Liver (tissue), 8 donors: ENCODE measurements at regions not wholly inside any gene's neighbourhood (a gene's known extent, or its start where the extent isn't known, plus 50 kb on each side); places are given as distances from the start of the nearest gene placed in this dataset.

Source experiments
- DNase-seq: peaks from one replicate; pipeline ENCODE4 v3.0.0-alpha.2; 2017; ENCODE audit warnings: low spot score
- H3K27ac ChIP-seq, 2 donors: one replicate each; pipeline ENCODE4 v1.7.0; 2013; ENCODE audit warnings: inconsistent platforms in 2 of 2, low read length in 2 of 2, control low read depth in 1 of 2, low read depth in 1 of 2, mild to moderate bottlenecking in 1 of 2
- H3K27me3 ChIP-seq, 4 donors: one replicate each; pipeline versions ENCODE4 v1.6.1 to v1.7.0; 2013; ENCODE audit warnings: low read length in 3 of 4, inconsistent platforms in 1 of 4, mild to moderate bottlenecking in 1 of 4, moderate library complexity in 1 of 4; ENCODE audit not compliant: control insufficient read depth in 4 of 4, insufficient read depth in 4 of 4
- H3K36me3 ChIP-seq, 4 donors: one replicate each; pipeline versions ENCODE4 v1.6.1 to v1.7.0; 2013; ENCODE audit warnings: low read length in 3 of 4, mild to moderate bottlenecking in 3 of 4, low read depth in 1 of 4, moderate library complexity in 1 of 4; ENCODE audit not compliant: control insufficient read depth in 4 of 4, insufficient read depth in 3 of 4
- H3K4me1 ChIP-seq, 4 donors: one replicate each; pipeline versions ENCODE4 v1.6.1 to v1.7.0; 2013; ENCODE audit warnings: low read length in 3 of 4, mild to moderate bottlenecking in 3 of 4, moderate library complexity in 1 of 4; ENCODE audit not compliant: control insufficient read depth in 4 of 4, insufficient read depth in 4 of 4
- H3K4me3 ChIP-seq, 3 donors: one replicate each; pipeline versions ENCODE4 v1.6.1 to v1.7.0; 2013; ENCODE audit warnings: low read length in 3 of 3, control low read depth in 1 of 3, low read depth in 1 of 3, mild to moderate bottlenecking in 1 of 3
- H3K9ac ChIP-seq, 2 donors: one replicate each; pipeline ENCODE4 v1.7.0; 2013; ENCODE audit warnings: low read length in 2 of 2, mild to moderate bottlenecking in 2 of 2, moderate library complexity in 2 of 2, control low read depth in 1 of 2, low read depth in 1 of 2
- H3K9me3 ChIP-seq, 4 donors: one replicate each; pipeline versions ENCODE4 v1.6.1 to v1.7.0; 2013; ENCODE audit warnings: low read length in 3 of 4; ENCODE audit not compliant: control insufficient read depth in 4 of 4
- EGR1 ChIP-seq, 2 donors: IDR thresholded peaks; 2 replicates each; pipeline ENCODE4 v1.6.1; 2016 to 2018; ENCODE audit warnings: antibody characterized with exemption in 2 of 2, low read depth in 2 of 2
- FOXA1 ChIP-seq: IDR thresholded peaks from 2 replicates; pipeline ENCODE4 v1.6.1; 2016; ENCODE audit warnings: antibody characterized with exemption
- FOXA2 ChIP-seq: IDR thresholded peaks from 2 replicates; pipeline ENCODE4 v1.6.1; 2016; ENCODE audit warnings: antibody characterized with exemption
- HNF4A ChIP-seq, 2 donors: conservative IDR thresholded peaks; 2 replicates each; pipeline ENCODE4 v1.6.1; 2016; ENCODE audit warnings: antibody characterized with exemption in 2 of 2, mild to moderate bottlenecking in 2 of 2
- HNF4G ChIP-seq: IDR thresholded peaks from 2 replicates; pipeline ENCODE4 v1.6.1; 2016; ENCODE audit warnings: antibody characterized with exemption
- JUND ChIP-seq, 2 donors: IDR thresholded peaks; 2 replicates each; pipeline ENCODE4 v1.6.1; 2016; ENCODE audit warnings: antibody characterized with exemption in 2 of 2
- NR2F2 ChIP-seq: IDR thresholded peaks from 2 replicates; pipeline ENCODE4 v1.6.1; 2016; ENCODE audit warnings: antibody characterized with exemption
- RAD21 ChIP-seq, 2 donors: IDR thresholded peaks; 2 replicates each; pipeline ENCODE4 v1.6.1; 2016; ENCODE audit warnings: antibody characterized with exemption in 2 of 2, mild to moderate bottlenecking in 2 of 2
- RXRA ChIP-seq, 2 donors: IDR thresholded peaks; 2 replicates each; pipeline ENCODE4 v1.6.1; 2017 to 2018; ENCODE audit warnings: antibody characterized with exemption in 2 of 2, mild to moderate bottlenecking in 1 of 2
- SP1 ChIP-seq: IDR thresholded peaks from 2 replicates; pipeline ENCODE4 v1.6.1; 2018; ENCODE audit warnings: antibody characterized with exemption, mild to moderate bottlenecking
- TAF1 ChIP-seq: conservative IDR thresholded peaks from 2 replicates; pipeline ENCODE4 v1.6.1; 2016; ENCODE audit warnings: antibody characterized with exemption, mild to moderate bottlenecking
- whole genome bisulfite sequencing: extraction: QIAGEN DNeasy Blood & Tissue Kit; methylation state at CpG from one replicate; pipeline ENCODE4 v1.1.7; 2013; 5-methylcytosine and 5-hydroxymethylcytosine counted together
- TF ChIP-seq, protein P1 (sequence below): IDR thresholded peaks from 2 replicates; pipeline ENCODE4 v1.6.1; 2016; ENCODE audit warnings: antibody characterized with exemption
- TF ChIP-seq, protein P2 (sequence below): IDR thresholded peaks from 2 replicates; pipeline ENCODE4 v1.6.1; 2016; ENCODE audit warnings: antibody characterized with exemption
- TF ChIP-seq, protein P3 (sequence below): IDR thresholded peaks from 2 replicates; pipeline ENCODE4 v1.6.1; 2016; ENCODE audit warnings: antibody characterized with exemption, mild to moderate bottlenecking
- TF ChIP-seq, protein P4 (sequence below): fragments of 150-350 bp; IDR thresholded peaks from 2 replicates; pipeline ENCODE4 v1.5.1; 2017; ENCODE audit warnings: improper control_type of control experiment, low read depth, low read length; ENCODE audit not compliant: missing input control
- TF ChIP-seq, protein P5 (sequence below): IDR thresholded peaks from 2 replicates; pipeline ENCODE4 v1.6.1; 2016; ENCODE audit warnings: antibody characterized with exemption
- donor health status: healthy.
- donor health status: healthy.
- donor health status: healthy.
- donor health status: healthy.
- donor health status: healthy.

DNA sequence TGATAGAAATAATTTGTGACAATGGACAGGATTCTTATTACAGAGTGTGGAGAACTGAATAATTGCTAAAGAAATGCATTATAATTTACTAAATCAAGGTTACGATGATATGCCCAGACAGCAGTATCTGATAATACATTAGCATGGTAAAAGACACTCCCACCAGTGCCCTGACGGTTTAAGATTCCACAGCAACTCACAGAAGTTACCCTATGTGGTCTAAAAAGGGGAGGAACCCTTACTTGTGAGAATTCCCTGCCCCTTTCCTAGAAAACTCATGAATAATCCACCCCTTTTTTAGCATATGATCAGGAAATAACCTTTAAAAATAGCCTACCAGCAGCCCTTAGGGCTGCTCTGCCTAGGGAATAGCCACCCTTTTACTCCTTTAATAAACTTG lies 244.7 kb upstream of the SLC24A2 start:
- H3K4me3 ChIP-seq: no peak overlapping the region
- peaks cover 0 to 3% (median 0%) of the 10 kb centered on the region in 4 donors for H3K27me3 ChIP-seq
- no peak for DNase-seq
- TF ChIP-seq, protein P1, sequence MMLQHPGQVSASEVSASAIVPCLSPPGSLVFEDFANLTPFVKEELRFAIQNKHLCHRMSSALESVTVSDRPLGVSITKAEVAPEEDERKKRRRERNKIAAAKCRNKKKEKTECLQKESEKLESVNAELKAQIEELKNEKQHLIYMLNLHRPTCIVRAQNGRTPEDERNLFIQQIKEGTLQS: no peak
- TF ChIP-seq JUND (IDR thresholded peaks at IDR 0.05) (no peak), FOXA1 (no peak), FOXA2 (no peak), RAD21 (IDR thresholded peaks at IDR 0.05) (no peak)
- no peaks in the 10 kb centered on the region for H3K36me3 ChIP-seq
- H3K9ac ChIP-seq: no peak overlapping the region
- H3K4me1 ChIP-seq: no peaks in the 10 kb centered on the region
- H3K27ac ChIP-seq: no peak overlapping the region
- 73% methylated on average over 2 of the region's 2 CpGs for WGBS
- no peaks in the 10 kb centered on the region for H3K9me3 ChIP-seq

DNA sequence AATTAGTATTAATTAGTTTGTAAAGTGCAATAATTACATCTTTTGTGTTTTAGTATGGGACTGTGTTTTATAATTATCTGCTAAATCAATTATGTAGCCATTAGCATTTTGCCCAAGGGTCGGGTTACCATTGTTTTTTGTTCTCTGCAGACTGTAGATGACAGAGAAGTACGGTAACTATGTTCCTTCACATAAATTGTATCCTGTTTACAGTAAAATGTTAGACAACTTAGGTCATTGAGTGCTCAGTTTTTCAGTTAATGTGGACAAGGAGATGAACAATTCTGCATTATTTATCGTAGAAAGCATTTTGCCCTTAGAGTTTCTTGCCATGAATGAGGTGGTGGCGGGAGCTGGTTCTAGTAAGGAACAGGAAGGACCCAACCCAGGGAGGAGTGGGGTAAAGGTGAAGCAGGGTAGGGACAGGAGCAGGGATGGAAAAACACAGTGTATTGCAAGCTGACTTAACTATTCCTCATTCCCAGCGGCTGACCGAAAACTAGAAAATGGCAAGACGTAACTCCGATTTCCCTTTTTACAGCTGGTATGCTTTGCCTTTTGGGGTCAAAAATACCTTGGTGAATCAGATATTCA lies 243.7 kb upstream of the SLC24A2 start:
- Histone ChIP-seq H3K9ac (no peak overlapping the region), H3K36me3 (no peaks in the 10 kb centered on the region), H3K9me3 (no peaks in the 10 kb centered on the region), H3K4me1 (no peaks in the 10 kb centered on the region), H3K27ac (no peak overlapping the region), H3K27me3 (peaks cover 0 to 3% (median 0%) of the 10 kb centered on the region in 4 donors), H3K4me3 (no peak overlapping the region)
- 81% methylated on average over 8 of the region's 8 CpGs for WGBS
- no peak for DNase-seq
- TF ChIP-seq HNF4G (no peak), EGR1 (IDR thresholded peaks at IDR 0.05; ENCODE audit: low read depth in 2 of 2) (no peak), FOXA2 (no peak), RXRA (IDR thresholded peaks at IDR 0.05) (no peak), HNF4A (conservative IDR thresholded peaks at IDR 0.05) (no peak), JUND (IDR thresholded peaks at IDR 0.05) (no peak), NR2F2 (no peak), FOXA1 (no peak), TAF1 (no peak), RAD21 (IDR thresholded peaks at IDR 0.05) (no peak), SP1 (no peak)
- TF ChIP-seq, protein P2, sequence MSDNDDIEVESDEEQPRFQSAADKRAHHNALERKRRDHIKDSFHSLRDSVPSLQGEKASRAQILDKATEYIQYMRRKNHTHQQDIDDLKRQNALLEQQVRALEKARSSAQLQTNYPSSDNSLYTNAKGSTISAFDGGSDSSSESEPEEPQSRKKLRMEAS: no peak
- TF ChIP-seq, protein P3, sequence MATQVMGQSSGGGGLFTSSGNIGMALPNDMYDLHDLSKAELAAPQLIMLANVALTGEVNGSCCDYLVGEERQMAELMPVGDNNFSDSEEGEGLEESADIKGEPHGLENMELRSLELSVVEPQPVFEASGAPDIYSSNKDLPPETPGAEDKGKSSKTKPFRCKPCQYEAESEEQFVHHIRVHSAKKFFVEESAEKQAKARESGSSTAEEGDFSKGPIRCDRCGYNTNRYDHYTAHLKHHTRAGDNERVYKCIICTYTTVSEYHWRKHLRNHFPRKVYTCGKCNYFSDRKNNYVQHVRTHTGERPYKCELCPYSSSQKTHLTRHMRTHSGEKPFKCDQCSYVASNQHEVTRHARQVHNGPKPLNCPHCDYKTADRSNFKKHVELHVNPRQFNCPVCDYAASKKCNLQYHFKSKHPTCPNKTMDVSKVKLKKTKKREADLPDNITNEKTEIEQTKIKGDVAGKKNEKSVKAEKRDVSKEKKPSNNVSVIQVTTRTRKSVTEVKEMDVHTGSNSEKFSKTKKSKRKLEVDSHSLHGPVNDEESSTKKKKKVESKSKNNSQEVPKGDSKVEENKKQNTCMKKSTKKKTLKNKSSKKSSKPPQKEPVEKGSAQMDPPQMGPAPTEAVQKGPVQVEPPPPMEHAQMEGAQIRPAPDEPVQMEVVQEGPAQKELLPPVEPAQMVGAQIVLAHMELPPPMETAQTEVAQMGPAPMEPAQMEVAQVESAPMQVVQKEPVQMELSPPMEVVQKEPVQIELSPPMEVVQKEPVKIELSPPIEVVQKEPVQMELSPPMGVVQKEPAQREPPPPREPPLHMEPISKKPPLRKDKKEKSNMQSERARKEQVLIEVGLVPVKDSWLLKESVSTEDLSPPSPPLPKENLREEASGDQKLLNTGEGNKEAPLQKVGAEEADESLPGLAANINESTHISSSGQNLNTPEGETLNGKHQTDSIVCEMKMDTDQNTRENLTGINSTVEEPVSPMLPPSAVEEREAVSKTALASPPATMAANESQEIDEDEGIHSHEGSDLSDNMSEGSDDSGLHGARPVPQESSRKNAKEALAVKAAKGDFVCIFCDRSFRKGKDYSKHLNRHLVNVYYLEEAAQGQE: no peak
- TF ChIP-seq, protein P4, sequence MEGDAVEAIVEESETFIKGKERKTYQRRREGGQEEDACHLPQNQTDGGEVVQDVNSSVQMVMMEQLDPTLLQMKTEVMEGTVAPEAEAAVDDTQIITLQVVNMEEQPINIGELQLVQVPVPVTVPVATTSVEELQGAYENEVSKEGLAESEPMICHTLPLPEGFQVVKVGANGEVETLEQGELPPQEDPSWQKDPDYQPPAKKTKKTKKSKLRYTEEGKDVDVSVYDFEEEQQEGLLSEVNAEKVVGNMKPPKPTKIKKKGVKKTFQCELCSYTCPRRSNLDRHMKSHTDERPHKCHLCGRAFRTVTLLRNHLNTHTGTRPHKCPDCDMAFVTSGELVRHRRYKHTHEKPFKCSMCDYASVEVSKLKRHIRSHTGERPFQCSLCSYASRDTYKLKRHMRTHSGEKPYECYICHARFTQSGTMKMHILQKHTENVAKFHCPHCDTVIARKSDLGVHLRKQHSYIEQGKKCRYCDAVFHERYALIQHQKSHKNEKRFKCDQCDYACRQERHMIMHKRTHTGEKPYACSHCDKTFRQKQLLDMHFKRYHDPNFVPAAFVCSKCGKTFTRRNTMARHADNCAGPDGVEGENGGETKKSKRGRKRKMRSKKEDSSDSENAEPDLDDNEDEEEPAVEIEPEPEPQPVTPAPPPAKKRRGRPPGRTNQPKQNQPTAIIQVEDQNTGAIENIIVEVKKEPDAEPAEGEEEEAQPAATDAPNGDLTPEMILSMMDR: no peak
- TF ChIP-seq, protein P5, sequence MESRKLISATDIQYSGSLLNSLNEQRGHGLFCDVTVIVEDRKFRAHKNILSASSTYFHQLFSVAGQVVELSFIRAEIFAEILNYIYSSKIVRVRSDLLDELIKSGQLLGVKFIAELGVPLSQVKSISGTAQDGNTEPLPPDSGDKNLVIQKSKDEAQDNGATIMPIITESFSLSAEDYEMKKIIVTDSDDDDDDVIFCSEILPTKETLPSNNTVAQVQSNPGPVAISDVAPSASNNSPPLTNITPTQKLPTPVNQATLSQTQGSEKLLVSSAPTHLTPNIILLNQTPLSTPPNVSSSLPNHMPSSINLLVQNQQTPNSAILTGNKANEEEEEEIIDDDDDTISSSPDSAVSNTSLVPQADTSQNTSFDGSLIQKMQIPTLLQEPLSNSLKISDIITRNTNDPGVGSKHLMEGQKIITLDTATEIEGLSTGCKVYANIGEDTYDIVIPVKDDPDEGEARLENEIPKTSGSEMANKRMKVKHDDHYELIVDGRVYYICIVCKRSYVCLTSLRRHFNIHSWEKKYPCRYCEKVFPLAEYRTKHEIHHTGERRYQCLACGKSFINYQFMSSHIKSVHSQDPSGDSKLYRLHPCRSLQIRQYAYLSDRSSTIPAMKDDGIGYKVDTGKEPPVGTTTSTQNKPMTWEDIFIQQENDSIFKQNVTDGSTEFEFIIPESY: no peak
